ENCODE measurements at regions not wholly inside any gene's neighbourhood (a gene's known extent, or its start where the extent isn't known, plus 50 kb on each side); places are given as distances from the start of the nearest gene placed in this dataset.
"Not testable (repeated sequence)": the region's sequence is repeated elsewhere in the genome, so short reads cannot be mapped to it uniquely, and the experiment has no call there.

DNA sequence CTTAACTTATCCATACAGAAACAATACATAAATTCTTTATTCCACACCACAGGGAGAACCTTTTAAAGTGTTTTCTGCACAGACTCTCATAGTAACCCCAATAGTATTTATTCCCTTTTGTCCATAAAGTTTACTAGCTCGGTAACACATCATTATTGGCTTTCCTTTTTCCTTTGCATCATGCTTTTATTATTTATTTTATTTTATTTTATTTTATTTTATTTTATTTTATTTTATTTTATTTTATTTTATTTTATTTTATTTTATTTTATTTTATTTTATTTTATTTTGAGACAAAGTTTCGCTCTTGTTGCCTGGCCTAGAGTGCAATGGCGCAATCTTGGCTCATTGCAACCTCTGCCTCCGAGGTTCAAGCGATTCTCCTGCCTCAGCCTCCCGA is 655.4 kb downstream of the VGLL3 start:
- H3K4me3 ChIP-seq, H3K36me3 ChIP-seq, H3K9me3 ChIP-seq, H3K27me3 ChIP-seq, DNase-seq: not testable (repeated sequence)

DNA sequence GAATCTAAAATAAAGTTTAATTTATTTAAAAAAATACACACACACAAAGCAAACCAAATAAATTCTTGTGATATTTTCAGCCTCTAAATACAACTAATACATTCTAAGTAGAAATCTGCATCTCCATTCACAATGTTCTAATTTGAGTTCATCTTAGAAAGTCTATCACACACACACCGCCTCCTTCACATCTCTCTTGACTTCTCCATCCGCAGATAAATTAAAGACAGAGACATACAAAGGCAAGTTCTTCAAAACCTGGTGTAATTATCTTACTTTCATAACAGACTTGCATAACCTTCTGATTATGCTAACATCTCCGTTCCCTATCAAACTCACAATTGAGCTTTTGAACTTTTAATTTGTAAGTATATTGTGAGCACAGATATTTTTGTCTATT is 657.3 kb downstream of the VGLL3 start:
- H3K9me3 ChIP-seq = no peaks in the 10 kb centered on the region
- H3K27me3 ChIP-seq = no peaks in the 10 kb centered on the region
- no peak for DNase-seq
- H3K4me3 ChIP-seq = no peak overlapping the region
- no peaks in the 10 kb centered on the region for H3K36me3 ChIP-seq

DNA sequence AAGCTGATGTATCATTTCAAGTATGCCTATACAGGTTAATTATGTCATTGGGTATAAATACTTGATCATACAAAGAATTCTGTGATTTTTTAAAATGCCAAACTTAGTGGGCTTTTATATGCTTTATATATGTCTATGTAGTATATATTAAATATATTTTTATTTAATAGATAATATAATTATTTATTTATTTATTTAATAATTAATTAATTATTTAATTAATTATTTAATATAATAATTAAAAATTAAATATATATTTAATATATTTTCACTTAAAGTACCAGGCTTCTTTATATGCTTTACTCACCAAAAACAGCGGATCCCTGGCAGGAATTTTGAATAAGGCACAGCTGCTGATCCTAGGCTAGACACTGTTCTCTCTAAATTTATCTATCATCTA is 687.0 kb downstream of the VGLL3 start:
- no peak overlapping the region for H3K4me3 ChIP-seq
- H3K9me3 ChIP-seq = no peaks in the 10 kb centered on the region
- no peaks in the 10 kb centered on the region for H3K36me3 ChIP-seq
- H3K27me3 ChIP-seq = no peaks in the 10 kb centered on the region
- no peak for DNase-seq

DNA sequence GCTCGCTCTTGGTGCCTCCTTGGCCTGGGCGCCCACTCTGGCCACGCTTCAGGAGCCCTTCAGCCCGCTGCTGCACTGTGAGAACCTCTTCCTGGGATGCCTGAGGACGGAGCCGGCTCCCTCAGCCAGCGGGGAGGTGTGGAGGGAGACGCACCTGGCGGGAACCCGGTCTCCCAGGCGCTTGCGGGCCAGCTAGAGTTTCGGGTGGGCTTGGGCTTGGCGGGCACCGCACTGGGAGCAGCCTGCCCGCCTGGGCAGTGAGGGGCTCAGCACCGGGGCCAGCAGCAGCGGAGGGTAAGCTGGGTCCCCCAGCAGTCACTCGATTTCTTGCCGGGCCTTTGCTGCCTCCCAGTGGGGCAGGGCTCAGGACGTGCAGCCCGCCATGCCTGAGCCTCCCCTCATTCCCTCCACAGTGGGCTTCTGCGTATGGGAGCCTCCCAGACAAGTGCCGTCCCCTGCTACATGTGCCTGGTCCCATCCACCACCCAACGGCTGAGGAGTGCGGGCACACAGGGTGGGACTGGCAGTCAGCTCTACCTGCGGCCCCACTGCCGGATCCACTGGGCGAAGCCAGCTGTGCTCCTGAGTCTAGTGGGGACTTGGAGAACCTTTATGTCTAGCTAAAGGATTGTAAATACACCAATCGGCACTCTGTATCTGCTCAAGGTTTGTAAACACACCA is 708.7 kb downstream of the VGLL3 start:
- Histone ChIP-seq H3K36me3 (no peaks in the 10 kb centered on the region), H3K4me3 (no peak overlapping the region), H3K9me3 (no peaks in the 10 kb centered on the region), H3K27me3 (no peaks in the 10 kb centered on the region)
- DNase-seq = no peak

DNA sequence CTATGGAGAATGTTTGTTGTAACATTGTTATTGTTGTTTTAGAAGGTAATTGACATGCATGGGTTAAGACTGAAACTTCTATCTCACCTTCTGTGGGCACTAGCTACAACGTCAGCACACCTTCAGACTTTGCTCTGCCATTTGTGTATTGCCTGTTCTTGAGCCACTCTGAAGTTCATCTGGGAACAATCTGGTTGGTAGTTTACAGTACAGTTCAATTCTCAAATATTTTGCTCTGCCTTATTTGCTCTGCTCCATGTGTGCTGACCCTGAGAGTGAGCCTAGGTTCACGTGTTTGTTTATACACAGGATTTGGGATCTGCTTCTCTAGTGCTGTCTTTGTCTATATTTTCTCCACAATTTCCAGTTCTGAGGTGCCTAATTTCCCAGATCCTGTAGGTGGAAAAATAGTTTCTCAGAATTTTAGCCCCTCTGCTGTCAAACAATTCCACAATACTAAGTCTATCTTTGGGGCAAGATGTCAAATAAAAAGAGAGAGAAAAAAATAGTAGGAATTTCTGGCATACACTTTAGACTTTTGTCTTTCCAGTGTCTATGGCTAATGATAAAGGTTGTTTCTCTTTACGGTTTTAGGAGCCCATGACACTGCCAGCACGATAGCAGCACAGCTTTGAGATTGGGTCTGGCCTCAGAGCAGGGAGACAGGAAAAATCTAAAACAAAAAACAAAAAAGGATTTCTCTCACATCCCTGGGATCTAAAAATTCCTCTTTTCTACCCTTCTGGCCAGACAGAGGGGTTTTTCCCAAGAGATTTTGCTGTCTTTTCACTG is 721.4 kb downstream of the VGLL3 start:
- Histone ChIP-seq H3K4me3 (no peak overlapping the region), H3K36me3 (no peaks in the 10 kb centered on the region), H3K27me3 (no peaks in the 10 kb centered on the region), H3K9me3 (no peaks in the 10 kb centered on the region)
- no peak for DNase-seq

DNA sequence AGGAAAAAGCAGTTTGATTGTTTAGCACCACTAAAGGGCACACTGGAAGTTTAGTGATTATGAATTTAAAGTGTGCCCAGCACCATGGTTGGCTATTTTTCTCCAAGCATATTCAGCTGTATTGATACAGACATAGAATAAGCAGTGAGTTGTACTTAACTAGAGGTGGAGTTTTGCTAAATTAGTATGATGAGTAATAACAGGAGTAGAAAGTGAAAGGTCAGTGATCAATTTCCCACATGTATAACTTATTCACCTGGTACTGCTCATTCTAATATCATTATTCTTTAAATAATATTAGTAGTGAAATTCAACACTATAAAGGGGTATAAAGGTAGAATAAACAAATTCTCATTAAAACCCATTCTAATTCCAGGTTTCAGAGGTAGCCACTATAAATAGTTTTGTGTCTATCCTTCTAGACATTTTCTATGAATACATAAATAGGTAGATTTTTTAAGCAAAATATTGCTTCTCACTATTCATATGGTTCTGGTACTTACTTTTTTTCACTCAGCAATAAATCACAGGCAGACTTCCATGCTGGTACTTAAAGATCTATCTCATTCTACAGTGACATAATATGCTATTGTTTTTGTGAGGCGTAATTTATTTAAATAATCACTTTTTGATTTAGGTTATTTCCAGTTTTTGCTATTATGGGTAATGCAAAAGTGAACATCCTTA is 732.9 kb downstream of the VGLL3 start:
- Histone ChIP-seq H3K27me3 (no peaks in the 10 kb centered on the region), H3K36me3 (no peaks in the 10 kb centered on the region), H3K9me3 (no peaks in the 10 kb centered on the region), H3K4me3 (no peak overlapping the region)
- no peak for DNase-seq

DNA sequence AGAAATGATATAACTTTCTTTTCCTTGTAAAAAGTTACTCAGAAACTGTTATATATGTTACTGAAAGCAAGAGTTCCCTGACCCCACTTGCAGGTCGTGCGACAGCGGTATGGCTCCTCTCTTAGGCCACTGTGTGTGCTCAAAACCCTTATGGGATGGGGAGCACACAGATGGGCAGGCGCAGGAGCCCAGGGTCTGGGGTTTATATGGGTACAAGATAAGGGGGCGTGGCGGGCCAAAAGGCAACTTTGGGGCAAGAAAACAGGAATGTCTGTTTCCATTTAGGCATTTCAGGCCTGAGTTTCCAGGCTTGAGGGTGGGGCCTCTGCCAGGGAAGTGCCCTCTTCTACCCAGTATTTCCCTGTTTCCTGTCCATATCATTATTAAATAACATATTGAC is 736.5 kb downstream of the VGLL3 start:
- Histone ChIP-seq H3K9me3 (no peaks in the 10 kb centered on the region), H3K36me3 (no peaks in the 10 kb centered on the region), H3K4me3 (no peak overlapping the region), H3K27me3 (no peaks in the 10 kb centered on the region)
- DNase-seq = no peak

DNA sequence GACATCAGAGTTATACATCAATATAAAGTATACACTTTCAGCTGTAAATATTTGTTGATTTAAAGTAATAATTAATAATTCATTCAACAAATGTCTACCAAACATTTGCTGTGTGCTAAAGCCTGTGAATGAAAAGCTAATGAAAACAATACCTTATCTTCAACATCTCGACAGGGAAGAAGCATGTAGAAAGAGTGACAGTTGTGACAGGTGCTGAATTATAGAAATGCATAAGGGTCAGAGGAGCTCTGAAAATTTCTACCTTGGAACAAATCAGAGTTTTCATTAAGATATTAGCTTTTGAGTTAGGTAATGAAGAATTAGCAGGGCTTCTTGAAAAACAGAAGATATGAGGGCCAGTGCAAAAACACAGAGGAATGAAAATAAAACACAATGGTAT is 739.2 kb downstream of the VGLL3 start:
- Histone ChIP-seq H3K9me3 (no peaks in the 10 kb centered on the region), H3K27me3 (no peaks in the 10 kb centered on the region), H3K4me3 (no peak overlapping the region), H3K36me3 (no peaks in the 10 kb centered on the region)
- no peak for DNase-seq

DNA sequence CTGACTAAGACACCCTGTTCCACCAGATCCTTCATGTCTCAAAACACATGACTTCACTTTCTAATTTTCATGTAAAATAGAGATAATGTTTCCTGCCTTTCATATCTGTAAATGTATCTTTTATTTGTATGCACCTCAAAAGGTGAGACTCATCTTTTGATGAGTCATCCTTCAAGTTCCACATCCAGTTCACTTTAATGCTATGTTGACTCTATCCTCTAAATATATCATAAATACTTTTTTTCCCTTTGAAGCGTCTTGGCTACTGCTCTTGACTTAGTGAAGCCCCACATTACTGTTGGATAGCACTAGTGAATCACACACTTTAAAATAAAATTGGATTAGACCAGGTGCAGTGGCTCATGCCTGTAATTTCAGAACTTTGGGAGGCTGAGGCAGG is 741.1 kb downstream of the VGLL3 start:
- no peaks in the 10 kb centered on the region for H3K27me3 ChIP-seq
- H3K4me3 ChIP-seq = no peak overlapping the region
- DNase-seq = no peak
- H3K36me3 ChIP-seq = no peaks in the 10 kb centered on the region
- H3K9me3 ChIP-seq = no peaks in the 10 kb centered on the region

DNA sequence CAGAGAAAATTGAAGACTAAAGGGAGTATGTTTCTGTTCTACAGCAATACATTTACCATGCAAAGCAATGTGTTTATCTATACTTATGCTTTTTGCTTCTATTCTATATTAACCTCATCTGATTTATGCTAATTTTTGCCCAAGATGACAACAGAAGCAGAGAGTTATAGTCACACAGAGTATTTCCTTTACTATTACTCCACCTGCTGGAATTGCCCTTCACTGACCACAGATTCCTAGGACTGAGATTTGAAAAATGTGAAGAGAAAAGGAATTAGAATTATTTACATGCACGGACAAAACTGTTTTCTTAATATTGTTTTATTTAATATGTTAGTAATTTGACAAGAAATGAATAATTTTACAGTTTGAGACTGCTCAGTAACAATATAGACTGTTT is 745.6 kb downstream of the VGLL3 start:
- Histone ChIP-seq H3K27me3 (no peaks in the 10 kb centered on the region), H3K36me3 (no peaks in the 10 kb centered on the region), H3K4me3 (no peak overlapping the region), H3K9me3 (no peaks in the 10 kb centered on the region)
- DNase-seq = no peak

DNA sequence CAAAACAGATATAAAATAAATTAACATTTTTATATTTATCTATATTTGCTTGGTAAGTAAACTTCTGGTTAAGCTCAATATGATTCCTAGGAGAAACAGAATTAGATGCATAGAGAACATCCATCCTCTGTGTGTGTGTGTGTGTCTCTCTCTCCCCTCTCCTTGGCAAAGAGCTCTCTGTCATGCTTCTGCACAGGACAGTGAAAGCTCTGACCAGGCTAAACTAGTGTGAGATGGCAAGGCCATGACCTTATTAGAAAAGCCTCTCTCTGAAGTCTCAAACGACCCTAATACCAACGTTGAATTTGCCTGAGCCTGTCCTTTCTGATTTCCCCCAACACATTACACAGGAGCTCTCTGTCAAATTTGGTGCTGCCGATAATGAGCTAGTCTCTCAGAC is 746.0 kb downstream of the VGLL3 start:
- no peaks in the 10 kb centered on the region for H3K27me3 ChIP-seq
- no peak overlapping the region for H3K4me3 ChIP-seq
- H3K9me3 ChIP-seq = no peaks in the 10 kb centered on the region
- no peaks in the 10 kb centered on the region for H3K36me3 ChIP-seq
- DNase-seq = no peak

DNA sequence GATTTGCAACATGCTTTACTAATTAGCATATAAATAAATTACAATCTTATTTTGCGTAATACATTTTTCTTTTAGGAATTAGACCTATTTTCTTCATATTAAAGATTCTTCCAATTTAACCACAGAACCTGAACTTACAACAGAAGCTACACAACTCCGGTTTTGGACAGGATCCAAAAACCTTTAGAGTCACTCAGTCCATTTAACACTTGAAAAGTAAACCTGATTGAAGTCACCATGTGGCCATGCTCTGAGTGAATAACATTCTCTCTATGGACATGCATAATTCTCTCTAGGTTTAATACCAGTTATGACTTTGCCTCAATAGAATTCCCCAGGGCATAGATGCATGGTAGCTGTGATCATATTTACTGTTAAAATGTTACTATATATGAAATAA is 751.0 kb downstream of the VGLL3 start:
- Histone ChIP-seq H3K27me3 (no peaks in the 10 kb centered on the region), H3K36me3 (no peaks in the 10 kb centered on the region), H3K4me3 (no peak overlapping the region), H3K9me3 (no peaks in the 10 kb centered on the region)
- no peak for DNase-seq

DNA sequence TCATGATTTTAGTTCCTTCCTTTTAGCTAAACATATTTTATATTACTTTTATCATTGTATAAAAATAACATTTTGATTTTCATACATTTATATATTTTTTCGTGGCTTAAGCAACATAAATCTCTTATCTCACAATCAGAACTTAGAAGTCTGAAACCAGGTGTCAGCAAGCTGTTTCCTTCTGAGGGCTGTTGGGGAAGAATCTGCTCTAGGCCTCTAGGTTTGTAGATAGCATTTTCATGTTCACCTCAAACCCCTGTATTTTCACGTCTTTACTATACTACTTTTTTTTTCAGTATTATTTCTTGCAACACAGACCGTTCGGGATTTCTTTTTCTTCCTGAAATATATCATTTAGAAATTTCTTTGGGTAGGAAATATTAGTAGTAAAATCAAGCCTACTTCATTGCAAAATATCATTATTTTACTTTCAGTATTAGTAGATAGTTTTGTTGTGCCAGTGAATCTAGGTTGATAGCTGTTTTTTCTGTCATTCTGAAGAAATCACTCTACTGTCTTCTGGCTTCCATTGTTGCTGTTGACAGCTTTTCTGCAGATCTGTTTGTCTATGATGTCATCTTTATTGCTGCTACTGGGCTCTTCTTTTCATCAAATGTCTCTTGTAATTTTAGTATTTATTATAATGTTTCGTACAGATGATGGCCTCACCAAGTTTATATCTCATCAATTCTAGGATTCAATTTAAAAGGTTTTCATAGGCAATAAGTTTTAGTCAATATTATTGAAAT is 756.3 kb downstream of the VGLL3 start:
- H3K36me3 ChIP-seq = no peaks in the 10 kb centered on the region
- no peaks in the 10 kb centered on the region for H3K27me3 ChIP-seq
- no peak overlapping the region for H3K4me3 ChIP-seq
- H3K9me3 ChIP-seq = no peaks in the 10 kb centered on the region
- no peak for DNase-seq

DNA sequence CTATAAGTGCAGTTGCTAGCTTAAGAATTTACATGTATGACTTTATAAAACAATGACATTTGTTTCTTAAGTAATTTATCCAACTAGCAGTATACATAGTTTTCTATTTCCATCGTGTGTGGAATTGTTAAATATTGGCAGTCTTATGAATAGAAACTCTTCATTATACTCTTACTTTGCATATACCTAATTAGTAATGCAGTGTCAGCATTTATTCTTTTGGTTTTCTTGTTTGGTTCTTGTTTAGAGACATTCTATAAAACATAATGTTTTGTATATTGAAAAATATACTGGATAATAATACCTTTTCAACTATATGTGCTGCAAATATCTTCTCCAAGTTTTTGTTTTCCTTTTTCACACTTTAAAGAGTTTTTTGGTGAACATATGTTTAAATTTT is 760.2 kb downstream of the VGLL3 start:
- Histone ChIP-seq H3K4me3 (no peak overlapping the region), H3K9me3 (no peaks in the 10 kb centered on the region), H3K27me3 (no peaks in the 10 kb centered on the region), H3K36me3 (no peaks in the 10 kb centered on the region)
- DNase-seq = no peak

DNA sequence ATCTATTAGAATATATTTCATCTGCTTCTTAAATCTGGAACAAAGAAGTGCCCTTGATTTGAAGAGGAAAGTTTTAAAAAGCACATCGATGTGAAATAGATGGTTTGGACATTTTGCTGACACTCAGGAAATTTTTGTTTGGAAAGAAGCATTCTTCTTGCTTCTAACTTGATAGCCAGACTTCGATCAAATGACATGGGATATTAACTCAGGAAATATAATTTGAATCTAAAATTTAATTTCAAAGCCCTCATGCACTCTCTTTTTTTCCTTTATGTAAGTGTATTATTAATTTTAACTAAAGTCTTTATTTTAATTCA is 761.2 kb downstream of the VGLL3 start:
- no peaks in the 10 kb centered on the region for H3K9me3 ChIP-seq
- H3K27me3 ChIP-seq = no peaks in the 10 kb centered on the region
- H3K36me3 ChIP-seq = no peaks in the 10 kb centered on the region
- no peak overlapping the region for H3K4me3 ChIP-seq
- no peak for DNase-seq

DNA sequence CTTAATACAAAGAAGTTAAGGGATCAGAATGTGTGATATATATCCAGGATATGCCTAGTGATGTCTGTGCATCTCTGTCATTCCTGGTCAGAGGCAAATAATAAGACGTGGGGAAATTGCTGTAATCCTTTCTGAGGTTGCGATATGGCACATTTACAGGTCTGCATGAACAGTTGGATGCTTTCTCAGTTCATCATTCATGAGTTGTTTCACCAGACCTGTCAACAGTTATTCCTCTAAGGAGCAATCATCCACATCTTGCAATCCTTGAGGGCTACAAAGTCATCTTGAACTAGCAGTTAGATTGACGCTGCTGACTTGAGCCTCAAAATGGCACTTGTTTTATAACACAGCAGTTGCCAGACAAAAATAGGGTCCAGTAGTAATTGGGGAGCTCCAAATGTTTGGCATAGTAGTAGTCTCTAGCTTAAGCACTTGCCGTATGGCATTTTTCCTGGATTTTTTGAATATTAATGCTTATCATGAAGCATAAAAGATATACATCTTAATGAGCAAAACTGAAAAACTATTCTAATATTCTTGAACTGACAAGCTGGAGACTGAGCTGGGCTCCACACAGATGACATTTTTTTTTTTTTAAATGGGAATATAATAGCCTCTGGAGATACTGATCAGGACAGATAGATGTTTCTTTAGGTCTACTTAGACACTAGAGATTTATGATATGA is 761.7 kb downstream of the VGLL3 start:
- Histone ChIP-seq H3K9me3 (no peaks in the 10 kb centered on the region), H3K27me3 (no peaks in the 10 kb centered on the region), H3K36me3 (no peaks in the 10 kb centered on the region), H3K4me3 (no peak overlapping the region)
- no peak for DNase-seq

DNA sequence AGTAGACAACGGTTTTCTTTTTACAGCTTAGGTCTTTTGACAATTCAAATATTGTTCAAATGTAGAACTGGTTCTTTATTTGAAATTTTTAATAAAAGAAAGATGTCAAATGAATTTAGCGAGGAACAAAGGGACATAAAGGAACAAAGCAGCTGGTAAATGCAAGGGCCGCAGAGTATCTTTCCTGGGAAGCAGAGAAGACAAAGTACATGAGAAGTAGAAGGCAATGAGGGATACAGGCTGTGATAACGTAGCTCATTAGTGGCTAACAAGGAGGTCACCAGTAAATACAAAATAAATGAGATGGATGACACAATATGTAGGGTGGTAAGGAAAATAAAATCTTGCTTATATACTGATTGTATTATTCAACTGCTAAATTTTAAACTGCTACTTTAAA is 762.8 kb downstream of the VGLL3 start:
- no peak for DNase-seq
- Histone ChIP-seq H3K27me3 (no peaks in the 10 kb centered on the region), H3K4me3 (no peak overlapping the region), H3K36me3 (no peaks in the 10 kb centered on the region), H3K9me3 (no peaks in the 10 kb centered on the region)

All from MG63 (cell line).